SK-N-SH (cell line): ENCODE measurements at regions not wholly inside any gene's neighbourhood (a gene's known extent, or its start where the extent isn't known, plus 50 kb on each side); places are given as distances from the start of the nearest gene placed in this dataset.

Experiments
- CTCF ChIA-PET: fragments of 300-600, 350-600 bp; formaldehyde crosslinking; extraction: SDS; loops from one replicate; lab custom pipeline; 2021; lab: Yijun Ruan, JAX
- POLR2A ChIA-PET: fragments of 350-600 bp; sonication (Branson Sonifier 250); formaldehyde crosslinking; extraction: SDS; loops from one replicate; lab custom pipeline; 2020; ENCODE audit warnings: antibody characterized with exemption, inconsistent platforms; lab: Yijun Ruan, JAX
- DNase-seq: peaks from one replicate; pipeline ENCODE4 v3.0.0; 2012
- H2AFZ ChIP-seq: fragments of 200-600 bp; sonication (generic); 2 replicates; pipeline ENCODE4 v1.8.1; 2016; ENCODE audit warnings: antibody characterized with exemption, mild to moderate bottlenecking, low read depth
- H3F3A ChIP-seq: fragments of 200-600 bp; sonication (generic); replicated peaks from 2 replicates; pipeline ENCODE3; 2016; ENCODE audit warnings: antibody characterized with exemption, mild to moderate bottlenecking; ENCODE audit not compliant: insufficient read depth
- H3K27ac ChIP-seq, 2 experiments: fragments of 200-500 bp in 1 of 2; fragments of 200-600 bp in 1 of 2; sonication (Bioruptor generic) in 1 of 2; sonication (generic), shearing (Covaris generic) in 1 of 2; 2 replicates each; pipeline versions ENCODE4 v1.5.1 to v1.6.1; 2014 to 2016; ENCODE audit warnings: low read depth in 2 of 2, inconsistent platforms in 1 of 2, low read length in 1 of 2, mild to moderate bottlenecking in 1 of 2, mixed read lengths in 1 of 2
- H3K27me3 ChIP-seq: fragments of 200-600 bp; sonication (generic), shearing (Covaris generic); 2 replicates; pipeline ENCODE4 v1.6.1; 2016; ENCODE audit warnings: mixed run types; ENCODE audit not compliant: insufficient read depth
- H3K36me3 ChIP-seq, 2 experiments: fragments of 200-500 bp in 1 of 2; fragments of 200-600 bp in 1 of 2; sonication (Bioruptor generic) in 1 of 2; sonication (generic) in 1 of 2; replicated peaks in 1 of 2; 2 replicates each; pipeline versions ENCODE3 to v1.5.1; 2014 to 2016; ENCODE audit warnings: low read length in 1 of 2, mild to moderate bottlenecking in 1 of 2; ENCODE audit not compliant: insufficient read depth in 2 of 2, control insufficient read depth in 1 of 2
- H3K4me1 ChIP-seq, 2 experiments: fragments of 200-500 bp in 1 of 2; fragments of 200-600 bp in 1 of 2; sonication (Bioruptor generic) in 1 of 2; sonication (generic), shearing (Covaris generic) in 1 of 2; 2 replicates each; pipeline versions ENCODE4 v1.5.1 to v1.6.1; 2014 to 2016; ENCODE audit warnings: low read depth in 1 of 2, low read length in 1 of 2, mixed run types in 1 of 2; ENCODE audit not compliant: insufficient read depth in 2 of 2, control insufficient read depth in 1 of 2
- H3K4me2 ChIP-seq: fragments of 200-600 bp; sonication (generic), shearing (Covaris generic); 2 replicates; pipeline ENCODE4 v1.6.1; 2017; ENCODE audit warnings: mixed run types
- H3K4me3 ChIP-seq, 2 experiments: fragments of 200-500 bp in 1 of 2; fragments of 200-600 bp in 1 of 2; sonication (Bioruptor generic) in 1 of 2; sonication (generic), shearing (Covaris generic) in 1 of 2; 2 replicates each; pipeline versions ENCODE4 v1.5.1 to v1.8.1; 2014 to 2016; ENCODE audit warnings: low read depth in 2 of 2, inconsistent platforms in 1 of 2, low read length in 1 of 2, mild to moderate bottlenecking in 1 of 2, mixed read lengths in 1 of 2, moderate library complexity in 1 of 2
- H3K79me2 ChIP-seq: fragments of 200-600 bp; sonication (generic); 2 replicates; pipeline ENCODE4 v1.8.1; 2017; ENCODE audit warnings: mild to moderate bottlenecking; ENCODE audit not compliant: insufficient read depth
- H3K9ac ChIP-seq: fragments of 200-600 bp; sonication (generic); 2 replicates; pipeline ENCODE4 v1.6.1; 2017; ENCODE audit warnings: mixed run types
- H3K9me2 ChIP-seq: fragments of 200-600 bp; sonication (generic); 2 replicates; pipeline ENCODE4 v1.6.1; 2017; ENCODE audit warnings: mixed run types
- H3K9me3 ChIP-seq: fragments of 200-600 bp; sonication (generic); 2 replicates; pipeline ENCODE4 v1.6.1; 2017; ENCODE audit warnings: mixed run types, mild to moderate bottlenecking, moderate library complexity
- H4K20me1 ChIP-seq: fragments of 200-600 bp; sonication (generic); 2 replicates; pipeline ENCODE4 v1.6.1; 2017; ENCODE audit warnings: mild to moderate bottlenecking, mixed run types; ENCODE audit not compliant: insufficient read depth
- CHD2 ChIP-seq: fragments of 150-350 bp; IDR thresholded peaks from 2 replicates; pipeline ENCODE4 v1.6.1; 2018; ENCODE audit warnings: low read length; ENCODE audit not compliant: partially characterized antibody
- ELF1 ChIP-seq: IDR thresholded peaks from 2 replicates; pipeline ENCODE4 v1.4.0; 2012
- EP300 ChIP-seq, 2 experiments: IDR thresholded peaks; 2 replicates each; pipeline versions ENCODE4 v1.4.0 to v1.6.1; 2012; ENCODE audit warnings: borderline replicate concordance in 1 of 2, low read depth in 1 of 2, low read length in 1 of 2
- FOSL2 ChIP-seq: IDR thresholded peaks from 2 replicates; pipeline ENCODE4 v1.4.0; 2012; ENCODE audit warnings: low read depth, mild to moderate bottlenecking, moderate library complexity, borderline replicate concordance
- FOXJ3 ChIP-seq: sonication (generic); formaldehyde crosslinking; IDR thresholded peaks from 2 replicates; pipeline ENCODE4 v1.5.1; 2020; ENCODE audit warnings: mild to moderate bottlenecking, missing genetic modification reagents
- GATA2 ChIP-seq: sonication (generic); formaldehyde crosslinking; IDR thresholded peaks from 2 replicates; pipeline ENCODE4 v1.5.0; 2020; ENCODE audit warnings: mild to moderate bottlenecking, missing genetic modification reagents
- MXI1 ChIP-seq: IDR thresholded peaks from 2 replicates; pipeline ENCODE4 v1.6.1; 2012; ENCODE audit warnings: mild to moderate bottlenecking, low read depth, low read length, improper control_type of control experiment
- NRF1 ChIP-seq: IDR thresholded peaks from 2 replicates; pipeline ENCODE4 v1.6.1; 2012; ENCODE audit warnings: low read depth, mild to moderate bottlenecking, low read length
- RAD21 ChIP-seq: IDR thresholded peaks from 2 replicates; pipeline ENCODE4 v1.6.1; 2012; ENCODE audit warnings: mild to moderate bottlenecking, low read length
- RXRA ChIP-seq: IDR thresholded peaks from 2 replicates; pipeline ENCODE4 v1.4.0; 2012; ENCODE audit warnings: low read depth, mild to moderate bottlenecking, borderline replicate concordance
- SMC3 ChIP-seq: IDR thresholded peaks from 2 replicates; pipeline ENCODE4 v1.6.1; 2012; ENCODE audit warnings: low read depth, low read length, improper control_type of control experiment
- TCF12 ChIP-seq: IDR thresholded peaks from 2 replicates; pipeline ENCODE4 v1.4.0; 2012
- TEAD4 ChIP-seq: IDR thresholded peaks from 2 replicates; pipeline ENCODE4 v1.4.0; 2012; ENCODE audit warnings: mild to moderate bottlenecking, borderline replicate concordance; ENCODE audit not compliant: insufficient read depth
- YY1 ChIP-seq: IDR thresholded peaks from 2 replicates; pipeline ENCODE4 v1.4.0; 2012; ENCODE audit warnings: low read depth, mild to moderate bottlenecking
- WGBS: methylation state at CpG from one replicate; pipeline ENCODE4 v1.1.6; 2017; ENCODE audit warnings: low lambda C conversion rate; 5-methylcytosine and 5-hydroxymethylcytosine counted together
- TF ChIP-seq, protein P1 (sequence below): IDR thresholded peaks from 2 replicates; pipeline ENCODE4 v1.4.0; 2012; ENCODE audit warnings: low read depth, borderline replicate concordance
- TF ChIP-seq, protein P2 (sequence below): fragments of 150-350 bp; IDR thresholded peaks from 2 replicates; pipeline ENCODE4 v1.6.1; 2017; ENCODE audit warnings: antibody characterized with exemption, low read length, low read depth, borderline replicate concordance
- TF ChIP-seq, protein P3 (sequence below): fragments of 200-600 bp; sonication (generic); IDR thresholded peaks from 2 replicates; pipeline ENCODE4 v1.6.1; 2017; ENCODE audit warnings: antibody characterized with exemption, mild to moderate bottlenecking, moderate library complexity
- TF ChIP-seq, protein P4 (sequence below): IDR thresholded peaks from 2 replicates; pipeline ENCODE4 v1.4.0; 2012; ENCODE audit warnings: low read depth, borderline replicate concordance

DNA sequence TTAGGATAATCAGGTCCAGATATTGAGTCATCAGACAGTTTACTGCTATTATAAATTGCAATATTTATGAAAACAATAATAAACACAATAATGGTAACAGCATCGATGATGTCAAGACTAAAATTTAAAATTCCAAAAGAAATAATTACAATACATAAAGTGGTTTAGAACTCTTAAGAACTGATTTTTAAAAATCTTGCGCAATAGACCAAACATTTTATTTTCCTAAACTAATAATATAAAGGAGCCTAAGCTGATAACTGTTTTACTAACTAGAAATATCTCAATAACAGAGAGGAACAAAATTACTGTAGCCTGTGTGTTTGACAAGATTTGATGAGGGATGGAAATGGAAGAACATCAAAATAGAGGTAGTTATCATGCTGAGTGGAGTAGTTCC is 93.9 kb upstream of the TRHDE start:
- Histone ChIP-seq H3K27me3 (no peaks in the 10 kb centered on the region), H3K4me2 (no peak overlapping the region), H3K9me2 (no peaks in the 10 kb centered on the region; the same call in 1 of the 2 replicates), H3K9me3 (no peaks in the 10 kb centered on the region), H3K9ac (no peak overlapping the region), H3K27ac (no peak overlapping the region), H3K4me1 (no peaks in the 10 kb centered on the region), H3F3A (no peaks in the 10 kb centered on the region), H4K20me1 (no peaks in the 10 kb centered on the region), H3K4me3 (no peak overlapping the region), H3K79me2 (no peaks in the 10 kb centered on the region), H3K36me3 (no peaks in the 10 kb centered on the region), H2AFZ (no peak overlapping the region)
- TF ChIP-seq MXI1, result no peak
- no peak for TF ChIP-seq RAD21
- TF ChIP-seq FOXJ3 (CRISPR knock-in tag), result no peak
- TF ChIP-seq FOSL2, result no peak
- TF ChIP-seq, protein P1, sequence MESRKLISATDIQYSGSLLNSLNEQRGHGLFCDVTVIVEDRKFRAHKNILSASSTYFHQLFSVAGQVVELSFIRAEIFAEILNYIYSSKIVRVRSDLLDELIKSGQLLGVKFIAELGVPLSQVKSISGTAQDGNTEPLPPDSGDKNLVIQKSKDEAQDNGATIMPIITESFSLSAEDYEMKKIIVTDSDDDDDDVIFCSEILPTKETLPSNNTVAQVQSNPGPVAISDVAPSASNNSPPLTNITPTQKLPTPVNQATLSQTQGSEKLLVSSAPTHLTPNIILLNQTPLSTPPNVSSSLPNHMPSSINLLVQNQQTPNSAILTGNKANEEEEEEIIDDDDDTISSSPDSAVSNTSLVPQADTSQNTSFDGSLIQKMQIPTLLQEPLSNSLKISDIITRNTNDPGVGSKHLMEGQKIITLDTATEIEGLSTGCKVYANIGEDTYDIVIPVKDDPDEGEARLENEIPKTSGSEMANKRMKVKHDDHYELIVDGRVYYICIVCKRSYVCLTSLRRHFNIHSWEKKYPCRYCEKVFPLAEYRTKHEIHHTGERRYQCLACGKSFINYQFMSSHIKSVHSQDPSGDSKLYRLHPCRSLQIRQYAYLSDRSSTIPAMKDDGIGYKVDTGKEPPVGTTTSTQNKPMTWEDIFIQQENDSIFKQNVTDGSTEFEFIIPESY, result no peak
- no peak for TF ChIP-seq TCF12
- TF ChIP-seq EP300 (IDR thresholded peaks at IDR 0.05; ENCODE audit: borderline replicate concordance in 1 of 2, low read depth in 1 of 2, low read length in 1 of 2), result no peak
- TF ChIP-seq, protein P2, sequence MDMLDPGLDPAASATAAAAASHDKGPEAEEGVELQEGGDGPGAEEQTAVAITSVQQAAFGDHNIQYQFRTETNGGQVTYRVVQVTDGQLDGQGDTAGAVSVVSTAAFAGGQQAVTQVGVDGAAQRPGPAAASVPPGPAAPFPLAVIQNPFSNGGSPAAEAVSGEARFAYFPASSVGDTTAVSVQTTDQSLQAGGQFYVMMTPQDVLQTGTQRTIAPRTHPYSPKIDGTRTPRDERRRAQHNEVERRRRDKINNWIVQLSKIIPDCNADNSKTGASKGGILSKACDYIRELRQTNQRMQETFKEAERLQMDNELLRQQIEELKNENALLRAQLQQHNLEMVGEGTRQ, result no peak
- TF ChIP-seq, protein P3, sequence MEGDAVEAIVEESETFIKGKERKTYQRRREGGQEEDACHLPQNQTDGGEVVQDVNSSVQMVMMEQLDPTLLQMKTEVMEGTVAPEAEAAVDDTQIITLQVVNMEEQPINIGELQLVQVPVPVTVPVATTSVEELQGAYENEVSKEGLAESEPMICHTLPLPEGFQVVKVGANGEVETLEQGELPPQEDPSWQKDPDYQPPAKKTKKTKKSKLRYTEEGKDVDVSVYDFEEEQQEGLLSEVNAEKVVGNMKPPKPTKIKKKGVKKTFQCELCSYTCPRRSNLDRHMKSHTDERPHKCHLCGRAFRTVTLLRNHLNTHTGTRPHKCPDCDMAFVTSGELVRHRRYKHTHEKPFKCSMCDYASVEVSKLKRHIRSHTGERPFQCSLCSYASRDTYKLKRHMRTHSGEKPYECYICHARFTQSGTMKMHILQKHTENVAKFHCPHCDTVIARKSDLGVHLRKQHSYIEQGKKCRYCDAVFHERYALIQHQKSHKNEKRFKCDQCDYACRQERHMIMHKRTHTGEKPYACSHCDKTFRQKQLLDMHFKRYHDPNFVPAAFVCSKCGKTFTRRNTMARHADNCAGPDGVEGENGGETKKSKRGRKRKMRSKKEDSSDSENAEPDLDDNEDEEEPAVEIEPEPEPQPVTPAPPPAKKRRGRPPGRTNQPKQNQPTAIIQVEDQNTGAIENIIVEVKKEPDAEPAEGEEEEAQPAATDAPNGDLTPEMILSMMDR, result no peak
- POLR2A ChIA-PET, result no interaction called here
- WGBS, result 36% methylated on average over 2 of the region's 2 CpGs
- CTCF ChIA-PET, result no interaction called here
- no peak for DNase-seq

DNA sequence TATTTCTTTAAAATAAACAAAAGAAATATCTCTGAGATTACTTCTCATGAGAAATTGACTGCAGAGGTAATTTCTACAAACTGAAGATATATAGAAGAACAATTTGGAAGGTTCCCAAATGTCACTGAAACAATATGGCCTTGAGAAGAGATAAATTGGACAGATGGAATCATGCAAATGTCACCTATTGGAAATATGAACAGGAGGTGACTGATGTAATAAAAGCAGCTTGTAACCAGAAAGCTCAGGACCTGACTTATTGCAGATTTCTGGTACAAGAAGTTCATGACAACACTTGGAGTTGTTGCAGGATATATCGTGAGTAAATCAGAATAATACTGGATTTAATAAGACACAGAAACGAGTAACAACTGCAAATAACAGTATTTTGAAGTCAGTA is 93.3 kb upstream of the TRHDE start:
- no peaks in the 10 kb centered on the region for H3K9me3 ChIP-seq
- WGBS, result 23% methylated on average over 2 of the region's 2 CpGs
- H3K9me2 ChIP-seq, result no peaks in the 10 kb centered on the region; the same call in 1 of the 2 replicates
- no peak overlapping the region for H3K27ac ChIP-seq
- H3K36me3 ChIP-seq, result no peaks in the 10 kb centered on the region
- no peaks in the 10 kb centered on the region for H3F3A ChIP-seq
- ChIA-PET CTCF (no interaction called here), POLR2A (no interaction called here)
- no peak overlapping the region for H3K4me3 ChIP-seq
- DNase-seq, result no peak
- H3K79me2 ChIP-seq, result no peaks in the 10 kb centered on the region
- no peaks in the 10 kb centered on the region for H3K27me3 ChIP-seq
- no peak overlapping the region for H3K4me2 ChIP-seq
- H4K20me1 ChIP-seq, result no peaks in the 10 kb centered on the region
- no peaks in the 10 kb centered on the region for H3K4me1 ChIP-seq
- H2AFZ ChIP-seq, result no peak overlapping the region
- H3K9ac ChIP-seq, result no peak overlapping the region
- TF ChIP-seq FOSL2 (no peak), RXRA (no peak), TCF12 (no peak), TEAD4 (no peak), CHD2 (no peak), SMC3 (no peak), NRF1 (no peak), ELF1 (no peak), GATA2 (CRISPR knock-in tag) (no peak), YY1 (no peak)
- TF ChIP-seq, protein P1, result no peak
- TF ChIP-seq, protein P4, sequence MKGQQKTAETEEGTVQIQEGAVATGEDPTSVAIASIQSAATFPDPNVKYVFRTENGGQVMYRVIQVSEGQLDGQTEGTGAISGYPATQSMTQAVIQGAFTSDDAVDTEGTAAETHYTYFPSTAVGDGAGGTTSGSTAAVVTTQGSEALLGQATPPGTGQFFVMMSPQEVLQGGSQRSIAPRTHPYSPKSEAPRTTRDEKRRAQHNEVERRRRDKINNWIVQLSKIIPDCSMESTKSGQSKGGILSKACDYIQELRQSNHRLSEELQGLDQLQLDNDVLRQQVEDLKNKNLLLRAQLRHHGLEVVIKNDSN, result no peak
- TF ChIP-seq, protein P2, result no peak
